ENCODE measurements at regions not wholly inside any gene's neighbourhood (a gene's known extent, or its start where the extent isn't known, plus 50 kb on each side); places are given as distances from the start of the nearest gene placed in this dataset.

GRCh38 chr6:26250698-26251044, 114.3 kb upstream of the BTN3A2 start:
- POLR2A ChIA-PET (ENCODE audit: unreplicated experiment), result no interaction called here
- Histone ChIP-seq H3K4me3 (no peak overlapping the region), H3K4me1 (replicated peaks; ENCODE audit: insufficient read depth) (no peaks in the 10 kb centered on the region), H3K36me3 (ENCODE audit: low read depth) (no peaks in the 10 kb centered on the region), H3F3A (ENCODE audit: insufficient read depth, low read depth) (no peaks in the 10 kb centered on the region), H2AFZ (no peak overlapping the region), H3K9me3 (ENCODE audit: insufficient read depth, low read depth) (no peaks in the 10 kb centered on the region), H3K4me2 (no peak overlapping the region), H3K79me2 (ENCODE audit: low read depth) (no peaks in the 10 kb centered on the region), H3K27me3 (ENCODE audit: insufficient read depth, low read depth) (no peaks in the 10 kb centered on the region), H4K20me1 (ENCODE audit: insufficient read depth) (no peaks in the 10 kb centered on the region), H3K27ac (no peak overlapping the region), H3K9me2 (ENCODE audit: insufficient read depth) (no peaks in the 10 kb centered on the region)
- DNase-seq, result no peak
- no TSS peak for BruUV-seq (replicated peaks)
- intact Hi-C loops (cut with micrococcal nuclease; ENCODE audit: unreplicated experiment), result no loop called here
- TF ChIP-seq CTCF (conservative IDR thresholded peaks at IDR 0.05) (no peak), EZH2 (IDR thresholded peaks at IDR 0.05; ENCODE audit: low read depth) (no peak)
- CTCF ChIA-PET, result no interaction called here

- no peaks in the 10 kb centered on the region for H3K9me3 ChIP-seq (ENCODE audit: insufficient read depth, low read depth)
- no peaks in the 10 kb centered on the region for H3K27me3 ChIP-seq (ENCODE audit: insufficient read depth, low read depth)
- ChIA-PET CTCF (no interaction called here), POLR2A (ENCODE audit: unreplicated experiment) (interaction anchor here (0.5 kb wide), 1 partner anchor 35 kb away, joined by 4 read pairs; a partner anchor contains a TSS)
- H3K36me3 ChIP-seq (ENCODE audit: low read depth), result no peaks in the 10 kb centered on the region
- H3K4me3 ChIP-seq, result no peak overlapping the region
- H3K9me2 ChIP-seq (ENCODE audit: insufficient read depth), result no peaks in the 10 kb centered on the region
- no peak overlapping the region for H3K27ac ChIP-seq
- no peaks in the 10 kb centered on the region for H3F3A ChIP-seq (ENCODE audit: insufficient read depth, low read depth)
- intact Hi-C loops (cut with micrococcal nuclease; ENCODE audit: unreplicated experiment), result no loop called here
- TF ChIP-seq EZH2 (IDR thresholded peaks at IDR 0.05; ENCODE audit: low read depth), result no peak
- no peak for TF ChIP-seq CTCF (conservative IDR thresholded peaks at IDR 0.05)
- H3K4me1 ChIP-seq (replicated peaks; ENCODE audit: insufficient read depth), result no peaks in the 10 kb centered on the region
- H4K20me1 ChIP-seq (ENCODE audit: insufficient read depth), result no peaks in the 10 kb centered on the region
- DNase-seq, result no peak
- H2AFZ ChIP-seq, result no peak overlapping the region
- no TSS peak for BruUV-seq (replicated peaks)
- H3K79me2 ChIP-seq (ENCODE audit: low read depth), result no peaks in the 10 kb centered on the region
- no peak overlapping the region for H3K4me2 ChIP-seq
Measured at GRCh38 chr6:26251354-26252076, 113.5 kb upstream of the BTN3A2 start.

- Histone ChIP-seq H3K79me2 (ENCODE audit: low read depth) (no peaks in the 10 kb centered on the region), H3K27me3 (ENCODE audit: insufficient read depth, low read depth) (no peaks in the 10 kb centered on the region), H4K20me1 (ENCODE audit: insufficient read depth) (no peaks in the 10 kb centered on the region), H3K4me2 (no peak overlapping the region), H3K9me2 (ENCODE audit: insufficient read depth) (no peaks in the 10 kb centered on the region), H3K27ac (no peak overlapping the region), H3K36me3 (ENCODE audit: low read depth) (no peaks in the 10 kb centered on the region), H2AFZ (no peak overlapping the region), H3F3A (ENCODE audit: insufficient read depth, low read depth) (no peaks in the 10 kb centered on the region), H3K9me3 (ENCODE audit: insufficient read depth, low read depth) (no peaks in the 10 kb centered on the region), H3K4me1 (replicated peaks; ENCODE audit: insufficient read depth) (no peaks in the 10 kb centered on the region), H3K4me3 (no peak overlapping the region)
- POLR2A ChIA-PET (ENCODE audit: unreplicated experiment), result interaction anchor here (0.5 kb wide), 1 partner anchor 36 kb away, joined by 4 read pairs; a partner anchor contains a TSS
- intact Hi-C loops (cut with micrococcal nuclease; ENCODE audit: unreplicated experiment), result no loop called here
- BruUV-seq (replicated peaks), result no TSS peak
- TF ChIP-seq CTCF (conservative IDR thresholded peaks at IDR 0.05), result no peak
- CTCF ChIA-PET, result interaction anchor here (0.6 kb wide), 1 partner anchor 21 kb away, joined by 12 read pairs; a partner anchor contains a TSS
- no peak for DNase-seq
Measured at GRCh38 chr6:26252077-26252472, 112.9 kb upstream of the BTN3A2 start.
